Activated CD4-positive, alpha-beta T cell treated with anti-CD3 and anti-CD28 coated beads for 36 hours (primary cell): ENCODE measurements at regions not wholly inside any gene's neighbourhood (a gene's known extent, or its start where the extent isn't known, plus 50 kb on each side); places are given as distances from the start of the nearest gene placed in this dataset.

ENCODE experiments used
- ATAC-seq: fragments of 200-7000 bp; cut with Tn5 transposase; one replicate; pipeline ENCODE4 v1.10.0; 2021; ENCODE audit warnings: mild to moderate bottlenecking, moderate library complexity
- CTCF ChIA-PET: fragments of 350-600 bp; sonication (Branson Sonifier 250); formaldehyde crosslinking; loops from one replicate; lab custom pipeline; 2021; ENCODE audit warnings: antibody characterized with exemption; lab: Charles Lee
- POLR2A ChIA-PET: fragments of 350-600 bp; sonication (Branson Sonifier 250); formaldehyde crosslinking; loops from one replicate; lab custom pipeline; 2021; ENCODE audit warnings: antibody characterized with exemption, inconsistent platforms; lab: Charles Lee
- DNase-seq: peaks from one replicate; pipeline ENCODE4 v3.0.0-alpha.2; 2020
- H3K27ac Mint-ChIP-seq: one replicate; pipeline ENCODE4 v1.8.0; 2021; ENCODE audit warnings: mixed read lengths
- H3K27me3 Mint-ChIP-seq: one replicate; pipeline ENCODE4 v1.8.0; 2021; ENCODE audit warnings: mixed read lengths
- H3K36me3 Mint-ChIP-seq: one replicate; pipeline ENCODE4 v1.8.0; 2021; ENCODE audit warnings: low read depth, mixed read lengths
- H3K4me1 Mint-ChIP-seq: one replicate; pipeline ENCODE4 v1.8.0; 2021; ENCODE audit warnings: mixed read lengths
- H3K4me3 Mint-ChIP-seq: one replicate; pipeline ENCODE4 v1.8.0; 2021; ENCODE audit warnings: mild to moderate bottlenecking, moderate library complexity, mixed read lengths
- H3K9me3 Mint-ChIP-seq: one replicate; pipeline ENCODE4 v1.8.0; 2021; ENCODE audit warnings: low read depth, mixed read lengths
- intact Hi-C, 2 experiments: fragments of 100-400 bp; cut with DNase I in 1 of 2; cut with micrococcal nuclease in 1 of 2; formaldehyde crosslinking; loops; one replicate each; pipeline versions ENCODE4 v1.14.2 to v1.15.1; 2022 to 2024; cut with DNase I, micrococcal nuclease

GRCh38 chr10:118851062-118852035 lies 96.6 kb upstream of the CACUL1 start:
- ChIA-PET POLR2A (no interaction called here), CTCF (interaction anchor here (0.8 to 1.8 kb wide), 3 partner anchors 18 to 282 kb away, joined by 4 to 20 read pairs (median 8); no protein-coding TSS in a partner anchor)
- ATAC-seq = no peak
- Mint-ChIP-seq H3K4me3 (no peak overlapping the region), H3K27me3 (peaks cover 4% of the 10 kb centered on the region), H3K9me3 (no peaks in the 10 kb centered on the region), H3K4me1 (no peaks in the 10 kb centered on the region), H3K36me3 (no peaks in the 10 kb centered on the region), H3K27ac (no peak overlapping the region)
- intact Hi-C loops = loop anchor here in 1 of 2 experiments (5.0 kb wide), 1 partner anchor 129 kb away; no protein-coding TSS in a partner anchor
- DNase-seq = no peak

- ATAC-seq = no peak
- CTCF ChIA-PET = interaction anchor here (0.7 kb wide), 1 partner anchor 1358 kb away, joined by 3 read pairs; no protein-coding TSS in a partner anchor
- POLR2A ChIA-PET = no interaction called here
Observed at GRCh38 chr10:118853916-118854315, 99.1 kb upstream of the CACUL1 start.

GRCh38 chr10:118856106-118856505 lies 101.3 kb upstream of the CACUL1 start:
- ATAC-seq (no peak), DNase-seq (no peak)
- Mint-ChIP-seq H3K9me3 (no peaks in the 10 kb centered on the region), H3K4me1 (no peaks in the 10 kb centered on the region), H3K27ac (no peak overlapping the region), H3K36me3 (no peaks in the 10 kb centered on the region), H3K27me3 (peaks cover 2% of the 10 kb centered on the region), H3K4me3 (no peak overlapping the region)
- ChIA-PET POLR2A (no interaction called here), CTCF (no interaction called here)
- intact Hi-C loops = no loop called here

More at GRCh38 chr10:118853916-118854315, 99.1 kb upstream of the CACUL1 start:
- peaks cover 2% of the 10 kb centered on the region for H3K27me3 Mint-ChIP-seq
- H3K4me3 Mint-ChIP-seq = no peak overlapping the region
- H3K9me3 Mint-ChIP-seq = no peaks in the 10 kb centered on the region
- intact Hi-C loops = loop anchor here in 1 of 2 experiments (5.0 kb wide), 1 partner anchor 132 kb away; no protein-coding TSS in a partner anchor
- no peaks in the 10 kb centered on the region for H3K4me1 Mint-ChIP-seq
- DNase-seq = no peak
- H3K36me3 Mint-ChIP-seq = no peaks in the 10 kb centered on the region
- H3K27ac Mint-ChIP-seq = no peak overlapping the region

- H3K4me1 Mint-ChIP-seq = no peaks in the 10 kb centered on the region
- H3K4me3 Mint-ChIP-seq = no peak overlapping the region
- no peaks in the 10 kb centered on the region for H3K9me3 Mint-ChIP-seq
- DNase-seq (no peak), ATAC-seq (no peak)
- ChIA-PET CTCF (interaction anchor here (0.5 to 1.0 kb wide), 3 partner anchors 10 to 434 kb away, joined by 3 read pairs; no protein-coding TSS in a partner anchor), POLR2A (no interaction called here)
- intact Hi-C loops = no loop called here
- no peaks in the 10 kb centered on the region for H3K36me3 Mint-ChIP-seq
- H3K27ac Mint-ChIP-seq = no peak overlapping the region
- H3K27me3 Mint-ChIP-seq = peaks cover 9% of the 10 kb centered on the region
Observed at GRCh38 chr10:118865998-118866693, 111.4 kb upstream of the CACUL1 start.

- POLR2A ChIA-PET = no interaction called here
Observed at GRCh38 chr10:118867768-118868167, 113.0 kb upstream of the CACUL1 start.

GRCh38 chr10:118868589-118868988 lies 113.8 kb upstream of the CACUL1 start:
- DNase-seq (peak; percentile 25), ATAC-seq (peak; percentile 82)
- Mint-ChIP-seq H3K27me3 (peaks cover 18% of the 10 kb centered on the region), H3K4me1 (no peaks in the 10 kb centered on the region), H3K27ac (no peak overlapping the region), H3K36me3 (no peaks in the 10 kb centered on the region), H3K9me3 (no peaks in the 10 kb centered on the region), H3K4me3 (no peak overlapping the region)
- intact Hi-C loops = no loop called here
- POLR2A ChIA-PET = no interaction called here
- CTCF ChIA-PET = no interaction called here

More at GRCh38 chr10:118867768-118868167, 113.0 kb upstream of the CACUL1 start:
- Mint-ChIP-seq H3K4me1 (no peaks in the 10 kb centered on the region), H3K27me3 (peaks cover 11% of the 10 kb centered on the region), H3K36me3 (no peaks in the 10 kb centered on the region), H3K4me3 (no peak overlapping the region), H3K9me3 (no peaks in the 10 kb centered on the region), H3K27ac (no peak overlapping the region)
- DNase-seq (no peak), ATAC-seq (no peak)
- CTCF ChIA-PET = no interaction called here
- intact Hi-C loops = no loop called here

- intact Hi-C loops = no loop called here
- POLR2A ChIA-PET = no interaction called here
- DNase-seq = no peak
- Mint-ChIP-seq H3K27ac (no peak overlapping the region), H3K9me3 (peaks cover 2% of the 10 kb centered on the region), H3K4me3 (no peak overlapping the region), H3K4me1 (no peaks in the 10 kb centered on the region), H3K36me3 (no peaks in the 10 kb centered on the region), H3K27me3 (peaks cover 27% of the 10 kb centered on the region)
- CTCF ChIA-PET = interaction anchor here (0.6 to 1.0 kb wide), 2 partner anchors 42 to 125 kb away, joined by 3 to 4 read pairs; no protein-coding TSS in a partner anchor
- ATAC-seq = no peak
Observed at GRCh38 chr10:118870467-118871243, 115.9 kb upstream of the CACUL1 start.

GRCh38 chr10:118871244-118871865 lies 116.6 kb upstream of the CACUL1 start:
- Mint-ChIP-seq H3K27me3 (peaks cover 30% of the 10 kb centered on the region), H3K27ac (no peak overlapping the region), H3K4me3 (no peak overlapping the region), H3K9me3 (peaks cover 3% of the 10 kb centered on the region), H3K4me1 (no peaks in the 10 kb centered on the region), H3K36me3 (no peaks in the 10 kb centered on the region)
- ChIA-PET POLR2A (no interaction called here), CTCF (interaction anchor here (0.8 kb wide), 1 partner anchor 17 kb away, joined by 3 read pairs; no protein-coding TSS in a partner anchor)
- ATAC-seq (no peak), DNase-seq (no peak)
- intact Hi-C loops = no loop called here

GRCh38 chr10:118873091-118873737 lies 118.4 kb upstream of the CACUL1 start:
- DNase-seq (no peak), ATAC-seq (no peak)
- ChIA-PET POLR2A (interaction anchor here (0.6 kb wide), 1 partner anchor 319 kb away, joined by 3 read pairs; no protein-coding TSS in a partner anchor), CTCF (no interaction called here)
- Mint-ChIP-seq H3K36me3 (no peaks in the 10 kb centered on the region), H3K27ac (no peak overlapping the region), H3K4me3 (no peak overlapping the region), H3K27me3 (peaks cover 29% of the 10 kb centered on the region), H3K4me1 (no peaks in the 10 kb centered on the region), H3K9me3 (peaks cover 7% of the 10 kb centered on the region)
- intact Hi-C loops = no loop called here

- CTCF ChIA-PET = no interaction called here
- Mint-ChIP-seq H3K4me3 (no peak overlapping the region), H3K4me1 (no peaks in the 10 kb centered on the region), H3K36me3 (no peaks in the 10 kb centered on the region), H3K9me3 (peaks cover 7% of the 10 kb centered on the region), H3K27ac (no peak overlapping the region), H3K27me3 (peaks cover 29% of the 10 kb centered on the region)
- no peak for DNase-seq
- intact Hi-C loops = no loop called here
- no peak for ATAC-seq
- POLR2A ChIA-PET = no interaction called here
Observed at GRCh38 chr10:118873738-118874105, 119.0 kb upstream of the CACUL1 start.
